CD4-positive, alpha-beta T cell treated with Interleukin-17A for 1 hour (primary cell): ENCODE measurements at regions not wholly inside any gene's neighbourhood (a gene's known extent, or its start where the extent isn't known, plus 50 kb on each side); places are given as distances from the start of the nearest gene placed in this dataset.
"Not testable (repeated sequence)": the region's sequence is repeated elsewhere in the genome, so short reads cannot be mapped to it uniquely, and the experiment has no call there.

Experiments used
- DNase-seq: peaks from one replicate; pipeline ENCODE4 v3.0.0-alpha.2; 2020

DNA sequence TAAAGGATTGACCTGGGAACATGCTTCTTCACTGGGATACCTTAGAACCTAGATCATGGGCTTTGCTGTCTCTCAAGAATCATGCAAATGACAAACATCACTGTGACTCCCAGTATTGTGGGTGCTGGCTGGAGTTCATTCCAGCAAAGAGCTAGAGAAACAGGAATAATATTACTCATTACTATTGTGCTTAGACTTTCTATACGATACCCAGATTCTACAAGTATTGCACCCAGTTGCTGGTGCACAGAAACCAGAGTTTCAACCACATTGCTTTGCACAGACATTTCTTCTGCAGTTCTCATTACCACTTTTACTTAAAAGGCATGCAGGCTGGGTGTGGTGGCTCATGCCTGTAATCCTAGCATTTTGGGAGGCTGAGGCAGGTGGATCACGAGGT is 220.4 kb upstream of the ZNF217 start:
- DNase-seq = no peak

DNA sequence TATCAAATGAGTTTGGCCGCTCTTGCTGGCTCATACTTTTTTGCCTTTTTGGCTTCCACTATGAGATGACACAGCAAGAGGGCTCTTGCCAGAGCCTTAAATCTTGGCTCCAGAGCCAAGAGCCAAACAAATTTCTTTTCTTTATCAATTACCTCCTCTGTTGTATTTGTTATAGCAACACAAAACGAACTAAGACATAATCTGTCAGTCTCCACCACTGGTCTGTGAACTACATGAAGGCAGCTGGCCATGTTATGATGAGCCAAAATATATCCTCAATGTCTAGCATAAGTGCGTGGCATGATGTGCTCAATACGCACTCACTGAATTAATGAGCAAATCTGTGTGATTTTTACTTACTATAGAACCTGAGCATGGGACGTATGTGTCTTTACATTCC is 220.0 kb upstream of the ZNF217 start:
- DNase-seq = no peak

DNA sequence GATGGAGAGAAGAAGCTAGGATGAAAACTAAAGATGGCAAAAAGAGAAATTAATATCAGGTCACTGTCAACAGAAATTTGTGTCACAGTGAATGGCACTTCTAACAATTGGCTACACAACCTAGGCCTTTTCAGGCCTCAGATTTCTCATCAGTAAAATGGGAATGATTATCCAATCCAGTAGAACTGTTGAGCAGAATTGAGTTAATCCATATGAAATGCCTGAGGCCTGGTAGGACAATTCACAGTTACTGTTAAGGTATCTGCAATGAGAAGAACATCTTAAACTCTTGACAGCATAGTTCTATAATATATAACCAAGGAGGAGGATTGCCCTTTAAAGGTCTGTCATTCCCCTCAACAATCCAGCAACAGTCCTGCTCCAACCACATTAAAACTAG is 217.9 kb upstream of the ZNF217 start:
- no peak for DNase-seq

DNA sequence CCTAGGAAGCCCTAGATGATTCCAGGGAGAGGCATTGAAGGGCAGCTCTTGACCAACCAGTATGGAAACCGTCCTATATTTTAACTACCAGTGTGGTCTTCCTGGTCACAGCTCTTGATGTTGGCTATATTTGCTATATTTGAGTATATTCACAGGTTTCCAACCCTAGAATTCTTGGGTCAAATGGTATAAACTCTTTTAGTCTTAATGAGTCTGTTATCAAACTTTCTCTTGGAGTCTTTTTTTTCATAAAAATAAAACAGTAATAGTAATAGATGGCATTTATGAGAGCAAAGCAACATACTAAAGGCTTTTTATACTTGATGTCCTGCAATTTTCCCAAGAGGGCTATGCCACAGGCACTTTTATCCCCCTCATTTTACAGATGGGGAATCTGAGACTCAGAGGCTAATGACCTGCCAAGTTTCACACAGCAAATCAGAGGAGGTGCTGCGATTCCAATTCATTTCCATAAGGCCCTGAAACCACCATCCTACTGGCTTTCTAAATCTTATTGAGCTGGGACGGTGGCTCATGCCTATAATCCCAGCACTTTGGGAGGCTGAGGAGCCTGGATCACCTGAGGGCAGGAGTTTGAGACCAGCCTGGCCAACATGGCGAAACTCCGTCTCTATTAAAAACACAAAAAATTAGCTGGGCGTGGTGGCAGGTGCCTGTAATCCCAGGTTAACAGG is 217.2 kb upstream of the ZNF217 start:
- DNase-seq = no peak

- no peak for DNase-seq
These were observed 216.2 kb upstream of the ZNF217 start for GRCh38 chr20:53809728-53810365.

DNA sequence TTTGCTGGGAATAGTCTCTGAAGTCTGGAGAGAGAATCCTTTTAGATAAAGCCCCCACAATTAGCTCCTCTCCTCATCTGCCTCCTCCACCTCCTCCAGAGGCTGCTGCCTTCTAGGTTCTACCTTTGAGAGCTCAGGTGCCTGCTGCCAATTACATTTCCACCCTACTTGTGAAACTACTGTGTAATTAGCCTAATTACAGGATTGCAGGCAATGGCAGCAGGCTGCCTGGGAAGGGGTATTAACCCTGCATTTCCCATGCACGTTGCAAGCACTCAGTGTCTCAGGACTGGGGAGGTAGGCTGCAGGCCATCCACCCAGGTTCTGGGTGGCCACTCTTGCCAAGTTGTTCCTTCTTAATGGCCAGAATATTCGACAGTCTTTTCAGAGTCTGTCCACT is 215.6 kb upstream of the ZNF217 start:
- no peak for DNase-seq

DNA sequence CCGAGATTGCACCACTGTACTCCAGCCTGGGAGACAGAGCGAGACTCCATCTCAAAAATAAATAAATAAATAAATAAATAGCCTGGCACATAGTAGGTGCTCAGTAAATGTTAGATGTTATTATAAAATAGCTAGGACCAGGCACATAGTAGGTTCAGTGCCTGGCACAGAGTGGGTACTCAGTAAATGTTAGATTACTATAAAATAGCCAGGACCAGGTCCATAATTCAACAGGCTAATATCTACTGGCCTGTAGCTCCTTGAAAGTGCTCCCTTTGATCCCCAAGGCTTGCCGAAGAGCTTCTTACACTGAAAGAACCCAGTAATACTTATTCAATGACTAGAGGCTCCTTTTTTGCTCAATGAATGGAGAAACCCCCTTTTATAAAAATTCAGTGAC is 215.1 kb upstream of the ZNF217 start:
- no peak for DNase-seq

DNA sequence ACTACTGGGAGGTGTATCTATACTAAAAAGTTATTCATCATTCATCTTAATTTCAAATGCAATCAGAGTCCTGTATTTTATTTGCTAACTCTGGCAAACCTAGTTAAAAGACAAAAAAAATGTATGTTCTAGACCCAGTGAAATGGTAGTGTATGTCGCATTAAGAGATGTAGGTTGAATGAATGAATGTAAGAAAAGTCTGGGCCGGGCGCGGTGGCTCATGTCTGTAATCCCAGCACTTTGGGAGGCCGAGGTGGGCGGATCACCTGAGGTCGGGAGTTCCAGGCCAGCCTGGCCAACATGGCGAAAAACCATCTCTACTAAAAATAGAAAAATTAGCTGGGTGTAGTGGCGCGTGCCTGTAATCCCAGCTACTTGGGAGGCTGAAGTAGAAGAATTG is 214.7 kb upstream of the ZNF217 start:
- not testable (repeated sequence) for DNase-seq

DNA sequence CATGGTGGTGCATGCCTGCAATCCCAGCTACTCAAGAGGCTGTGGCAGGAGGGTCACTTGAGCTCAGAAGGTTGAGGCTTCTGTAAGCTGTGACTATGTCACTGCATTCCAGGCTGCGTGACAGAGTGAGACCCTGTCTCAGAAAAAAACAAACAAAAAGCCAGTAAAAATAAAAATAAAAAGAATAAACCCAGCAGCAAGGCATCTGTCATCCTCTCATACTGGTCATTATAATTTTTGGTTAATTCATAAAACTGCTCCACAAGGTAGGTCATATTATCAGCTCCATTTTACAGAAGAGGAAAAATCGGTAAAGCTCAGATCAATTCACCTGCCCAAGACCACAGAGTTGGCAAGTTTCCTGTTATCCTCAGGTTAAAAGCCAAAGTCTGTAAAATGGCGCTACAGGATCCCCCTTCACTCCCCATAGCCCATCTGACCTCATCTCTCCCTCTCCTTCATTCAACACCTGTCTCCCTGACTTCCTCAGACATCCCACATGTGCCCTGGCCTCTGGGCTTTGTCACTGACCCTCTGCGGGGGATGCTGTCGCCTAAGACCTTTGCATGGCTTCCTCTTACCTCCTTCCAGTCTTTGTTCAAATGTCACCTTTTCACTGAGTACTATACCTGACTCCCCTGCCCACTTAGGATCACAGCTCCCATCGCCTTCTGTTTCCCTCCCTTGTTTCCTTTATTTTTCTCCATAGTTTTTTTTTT is 213.2 kb upstream of the ZNF217 start:
- DNase-seq = no peak

GRCh38 chr20:53805895-53806384 is 212.3 kb upstream of the ZNF217 start:
- DNase-seq = no peak

GRCh38 chr20:53804920-53805894 is 211.6 kb upstream of the ZNF217 start:
- no peak for DNase-seq

DNA sequence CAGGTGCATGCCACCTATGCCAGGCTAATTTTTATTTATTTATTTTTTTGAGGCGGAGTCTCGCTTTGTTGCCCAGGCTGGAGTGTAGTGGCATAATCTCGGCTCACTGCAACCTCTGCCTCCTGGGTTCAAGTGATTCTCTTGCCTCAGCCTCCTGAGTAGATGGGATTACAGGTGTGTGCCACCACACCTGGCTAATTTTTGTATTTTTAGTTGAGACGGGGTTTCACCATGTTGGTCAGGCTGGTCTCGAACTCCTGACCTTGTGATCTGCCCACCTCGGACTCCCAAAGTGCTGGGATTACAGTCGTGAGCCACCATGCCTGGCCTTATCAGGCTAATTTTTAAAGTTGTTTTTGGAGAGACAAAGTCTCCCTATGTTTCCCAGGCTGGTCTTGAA is 210.7 kb upstream of the ZNF217 start:
- not testable (repeated sequence) for DNase-seq

DNA sequence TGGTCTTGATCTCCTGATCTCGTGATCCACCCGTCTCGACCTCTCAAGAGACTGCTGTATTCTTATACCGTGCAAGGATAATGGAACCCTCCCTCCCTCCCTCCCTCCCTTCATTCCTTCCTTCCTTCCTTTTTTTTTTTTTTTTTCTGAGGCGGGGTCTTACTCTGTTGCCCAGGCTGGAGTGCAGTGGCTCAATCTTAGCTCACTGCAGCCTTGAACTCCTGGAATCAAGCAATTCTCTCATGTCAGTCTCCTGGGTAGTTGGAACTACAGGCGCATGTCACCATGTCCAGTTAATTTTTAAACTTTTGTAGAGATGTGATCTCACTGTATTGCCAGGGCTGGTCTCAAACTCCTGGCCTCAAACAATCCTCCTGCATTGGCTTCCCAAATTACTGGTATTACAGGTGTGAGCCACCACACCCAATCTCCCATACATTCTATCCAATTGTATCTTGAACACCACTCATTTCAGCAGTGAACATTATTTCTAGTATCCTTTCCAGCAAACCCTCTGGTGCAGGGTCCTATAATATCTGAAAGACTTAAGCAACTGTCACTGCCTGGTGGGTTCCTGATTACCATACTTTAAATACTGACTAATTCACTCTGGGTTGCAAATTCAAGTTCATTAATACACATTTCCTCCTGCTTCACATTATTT is 210.0 kb upstream of the ZNF217 start:
- DNase-seq = no peak

DNA sequence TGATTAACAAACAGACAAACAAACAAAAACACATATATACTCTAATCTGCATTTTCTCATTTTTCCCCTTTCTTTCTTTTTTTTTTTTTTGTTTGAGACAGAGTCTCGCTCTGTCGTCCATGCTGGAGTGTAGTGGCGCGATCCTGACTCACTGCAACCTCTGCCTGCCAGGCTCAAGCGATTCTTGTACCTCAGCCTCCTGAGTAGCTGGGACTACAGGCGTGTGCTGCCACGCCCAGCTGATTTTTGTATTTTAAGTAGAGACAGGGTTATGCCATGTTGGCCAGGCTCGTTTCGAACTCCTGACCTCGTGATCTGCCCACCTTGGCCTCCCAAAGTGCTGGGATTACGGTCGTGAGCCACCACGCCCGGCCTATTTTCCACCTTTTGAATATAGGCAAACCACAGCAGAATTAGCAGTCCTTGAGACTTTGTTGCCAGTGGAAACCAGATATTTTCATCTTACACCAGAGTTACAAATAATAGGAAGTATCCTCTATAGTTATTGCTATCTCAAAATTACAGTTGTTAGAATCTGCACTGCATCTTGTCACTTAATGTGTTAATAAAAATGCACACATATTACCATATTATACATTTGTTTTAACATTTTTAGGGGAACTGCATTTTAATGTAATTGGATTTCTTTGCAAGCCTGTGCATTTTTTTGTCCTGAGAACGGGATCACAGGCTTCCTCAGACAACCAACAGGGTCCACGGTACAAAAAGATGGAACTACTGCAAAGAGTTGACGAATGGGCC is 208.2 kb upstream of the ZNF217 start:
- no peak for DNase-seq

- no peak for DNase-seq
These were observed 207.4 kb upstream of the ZNF217 start for GRCh38 chr20:53800883-53801604.

DNA sequence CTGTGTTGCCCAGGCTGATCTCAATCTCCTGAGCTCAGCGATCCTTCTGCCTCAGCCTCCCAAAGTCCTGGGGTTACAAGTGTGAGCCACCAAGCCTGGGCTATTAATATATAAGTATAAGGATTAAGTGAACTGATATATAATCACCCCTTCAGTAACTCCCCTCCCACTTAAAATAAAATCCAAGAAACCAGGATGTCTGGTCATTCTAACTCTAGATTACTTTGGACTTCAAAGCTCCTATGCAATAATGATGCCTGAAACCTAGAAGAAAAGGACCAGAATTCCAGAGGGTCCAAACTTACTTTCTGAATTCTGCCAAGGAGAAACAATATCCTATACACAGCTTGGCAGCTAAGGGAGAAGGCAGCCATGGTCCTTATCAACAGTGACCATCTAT is 206.8 kb upstream of the ZNF217 start:
- no peak for DNase-seq

DNA sequence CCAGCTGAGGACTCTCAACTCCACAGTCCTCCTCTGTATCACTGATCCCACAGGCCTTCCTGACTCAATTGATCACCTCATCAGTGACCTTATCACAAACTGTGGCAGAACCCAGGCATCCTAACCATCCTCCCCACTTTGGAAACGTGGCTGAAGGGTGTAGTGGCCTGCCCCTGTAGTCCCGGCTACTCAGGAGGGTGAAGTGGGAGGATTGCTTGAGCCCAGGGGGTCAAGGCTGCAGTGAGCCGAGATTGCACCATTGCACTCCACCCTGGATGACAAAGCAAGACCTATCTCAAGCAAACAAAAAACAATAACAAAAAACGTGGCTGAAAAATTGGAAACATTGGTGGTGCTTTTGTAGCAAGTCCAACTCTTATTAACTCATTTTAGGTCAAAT is 203.4 kb upstream of the ZNF217 start:
- no peak for DNase-seq

GRCh38 chr20:53795170-53795569 is 201.5 kb upstream of the ZNF217 start:
- DNase-seq = no peak

DNA sequence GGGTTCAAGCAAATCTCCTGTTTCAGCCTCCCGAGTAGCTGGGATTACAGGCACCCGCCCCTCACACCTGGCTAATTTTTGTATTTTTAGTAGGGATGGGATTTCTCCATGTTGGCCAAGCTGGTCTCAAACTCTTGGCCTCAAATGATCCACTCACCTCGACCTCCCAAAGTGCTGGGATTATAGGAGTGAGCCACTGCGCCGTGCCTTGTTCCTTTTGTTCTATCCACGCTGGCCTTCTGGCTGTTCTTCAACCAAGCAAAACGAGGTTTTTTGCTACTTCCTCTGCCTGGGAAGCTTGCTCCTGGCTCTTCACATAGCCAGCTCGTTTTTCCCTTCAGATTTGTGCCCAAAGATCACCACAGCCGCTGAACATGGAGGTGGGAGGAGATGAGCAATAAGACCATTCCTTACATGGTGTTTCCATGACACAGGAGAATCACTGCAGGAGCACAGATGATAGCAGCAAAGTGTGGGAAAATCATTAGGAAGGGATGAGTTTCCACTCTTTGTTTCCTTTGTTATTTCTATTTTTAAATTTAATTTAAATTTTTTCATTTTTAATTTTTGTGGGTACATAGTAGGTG is 201.0 kb upstream of the ZNF217 start:
- DNase-seq = no peak

DNA sequence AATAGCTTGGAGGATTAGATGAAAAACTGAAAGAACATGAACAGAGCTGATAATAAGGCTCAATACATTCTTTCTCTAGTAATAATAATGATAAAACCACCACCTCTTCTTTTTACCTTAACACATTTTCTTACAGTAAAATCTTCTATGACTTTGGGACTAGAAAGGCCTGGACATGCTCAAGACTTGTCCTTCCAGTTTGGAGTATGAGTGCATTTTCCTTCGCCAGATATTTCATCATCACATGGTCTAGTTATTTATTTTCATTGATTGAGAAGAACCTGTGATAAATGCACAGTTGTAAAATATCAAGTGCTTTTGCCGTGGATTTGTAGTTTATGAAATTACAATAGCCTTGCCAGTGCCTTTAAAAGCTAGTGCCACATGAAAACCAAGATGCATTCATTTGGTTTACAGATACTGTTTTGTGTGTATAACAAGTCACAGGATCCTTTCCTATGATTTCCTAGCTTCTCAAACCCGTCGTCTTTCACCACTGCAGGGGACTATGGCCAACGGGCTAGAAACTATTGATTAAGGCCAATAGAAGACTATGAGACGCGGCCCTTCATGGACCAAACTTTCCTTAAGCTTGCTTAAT is 200.2 kb upstream of the ZNF217 start:
- DNase-seq = no peak
